ENCODE measurements at regions not wholly inside any gene's neighbourhood (a gene's known extent, or its start where the extent isn't known, plus 50 kb on each side); places are given as distances from the start of the nearest gene placed in this dataset.

GRCh38 chr20:10861619-10862018 is 187.8 kb upstream of the JAG1 start (continued):
- TF ChIP-seq, protein P1, sequence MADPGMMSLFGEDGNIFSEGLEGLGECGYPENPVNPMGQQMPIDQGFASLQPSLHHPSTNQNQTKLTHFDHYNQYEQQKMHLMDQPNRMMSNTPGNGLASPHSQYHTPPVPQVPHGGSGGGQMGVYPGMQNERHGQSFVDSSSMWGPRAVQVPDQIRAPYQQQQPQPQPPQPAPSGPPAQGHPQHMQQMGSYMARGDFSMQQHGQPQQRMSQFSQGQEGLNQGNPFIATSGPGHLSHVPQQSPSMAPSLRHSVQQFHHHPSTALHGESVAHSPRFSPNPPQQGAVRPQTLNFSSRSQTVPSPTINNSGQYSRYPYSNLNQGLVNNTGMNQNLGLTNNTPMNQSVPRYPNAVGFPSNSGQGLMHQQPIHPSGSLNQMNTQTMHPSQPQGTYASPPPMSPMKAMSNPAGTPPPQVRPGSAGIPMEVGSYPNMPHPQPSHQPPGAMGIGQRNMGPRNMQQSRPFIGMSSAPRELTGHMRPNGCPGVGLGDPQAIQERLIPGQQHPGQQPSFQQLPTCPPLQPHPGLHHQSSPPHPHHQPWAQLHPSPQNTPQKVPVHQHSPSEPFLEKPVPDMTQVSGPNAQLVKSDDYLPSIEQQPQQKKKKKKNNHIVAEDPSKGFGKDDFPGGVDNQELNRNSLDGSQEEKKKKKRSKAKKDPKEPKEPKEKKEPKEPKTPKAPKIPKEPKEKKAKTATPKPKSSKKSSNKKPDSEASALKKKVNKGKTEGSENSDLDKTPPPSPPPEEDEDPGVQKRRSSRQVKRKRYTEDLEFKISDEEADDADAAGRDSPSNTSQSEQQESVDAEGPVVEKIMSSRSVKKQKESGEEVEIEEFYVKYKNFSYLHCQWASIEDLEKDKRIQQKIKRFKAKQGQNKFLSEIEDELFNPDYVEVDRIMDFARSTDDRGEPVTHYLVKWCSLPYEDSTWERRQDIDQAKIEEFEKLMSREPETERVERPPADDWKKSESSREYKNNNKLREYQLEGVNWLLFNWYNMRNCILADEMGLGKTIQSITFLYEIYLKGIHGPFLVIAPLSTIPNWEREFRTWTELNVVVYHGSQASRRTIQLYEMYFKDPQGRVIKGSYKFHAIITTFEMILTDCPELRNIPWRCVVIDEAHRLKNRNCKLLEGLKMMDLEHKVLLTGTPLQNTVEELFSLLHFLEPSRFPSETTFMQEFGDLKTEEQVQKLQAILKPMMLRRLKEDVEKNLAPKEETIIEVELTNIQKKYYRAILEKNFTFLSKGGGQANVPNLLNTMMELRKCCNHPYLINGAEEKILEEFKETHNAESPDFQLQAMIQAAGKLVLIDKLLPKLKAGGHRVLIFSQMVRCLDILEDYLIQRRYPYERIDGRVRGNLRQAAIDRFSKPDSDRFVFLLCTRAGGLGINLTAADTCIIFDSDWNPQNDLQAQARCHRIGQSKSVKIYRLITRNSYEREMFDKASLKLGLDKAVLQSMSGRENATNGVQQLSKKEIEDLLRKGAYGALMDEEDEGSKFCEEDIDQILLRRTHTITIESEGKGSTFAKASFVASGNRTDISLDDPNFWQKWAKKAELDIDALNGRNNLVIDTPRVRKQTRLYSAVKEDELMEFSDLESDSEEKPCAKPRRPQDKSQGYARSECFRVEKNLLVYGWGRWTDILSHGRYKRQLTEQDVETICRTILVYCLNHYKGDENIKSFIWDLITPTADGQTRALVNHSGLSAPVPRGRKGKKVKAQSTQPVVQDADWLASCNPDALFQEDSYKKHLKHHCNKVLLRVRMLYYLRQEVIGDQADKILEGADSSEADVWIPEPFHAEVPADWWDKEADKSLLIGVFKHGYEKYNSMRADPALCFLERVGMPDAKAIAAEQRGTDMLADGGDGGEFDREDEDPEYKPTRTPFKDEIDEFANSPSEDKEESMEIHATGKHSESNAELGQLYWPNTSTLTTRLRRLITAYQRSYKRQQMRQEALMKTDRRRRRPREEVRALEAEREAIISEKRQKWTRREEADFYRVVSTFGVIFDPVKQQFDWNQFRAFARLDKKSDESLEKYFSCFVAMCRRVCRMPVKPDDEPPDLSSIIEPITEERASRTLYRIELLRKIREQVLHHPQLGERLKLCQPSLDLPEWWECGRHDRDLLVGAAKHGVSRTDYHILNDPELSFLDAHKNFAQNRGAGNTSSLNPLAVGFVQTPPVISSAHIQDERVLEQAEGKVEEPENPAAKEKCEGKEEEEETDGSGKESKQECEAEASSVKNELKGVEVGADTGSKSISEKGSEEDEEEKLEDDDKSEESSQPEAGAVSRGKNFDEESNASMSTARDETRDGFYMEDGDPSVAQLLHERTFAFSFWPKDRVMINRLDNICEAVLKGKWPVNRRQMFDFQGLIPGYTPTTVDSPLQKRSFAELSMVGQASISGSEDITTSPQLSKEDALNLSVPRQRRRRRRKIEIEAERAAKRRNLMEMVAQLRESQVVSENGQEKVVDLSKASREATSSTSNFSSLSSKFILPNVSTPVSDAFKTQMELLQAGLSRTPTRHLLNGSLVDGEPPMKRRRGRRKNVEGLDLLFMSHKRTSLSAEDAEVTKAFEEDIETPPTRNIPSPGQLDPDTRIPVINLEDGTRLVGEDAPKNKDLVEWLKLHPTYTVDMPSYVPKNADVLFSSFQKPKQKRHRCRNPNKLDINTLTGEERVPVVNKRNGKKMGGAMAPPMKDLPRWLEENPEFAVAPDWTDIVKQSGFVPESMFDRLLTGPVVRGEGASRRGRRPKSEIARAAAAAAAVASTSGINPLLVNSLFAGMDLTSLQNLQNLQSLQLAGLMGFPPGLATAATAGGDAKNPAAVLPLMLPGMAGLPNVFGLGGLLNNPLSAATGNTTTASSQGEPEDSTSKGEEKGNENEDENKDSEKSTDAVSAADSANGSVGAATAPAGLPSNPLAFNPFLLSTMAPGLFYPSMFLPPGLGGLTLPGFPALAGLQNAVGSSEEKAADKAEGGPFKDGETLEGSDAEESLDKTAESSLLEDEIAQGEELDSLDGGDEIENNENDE (IDR thresholded peaks at IDR 0.05; ENCODE audit: insufficient replicate concordance, low read length), result no peak
- no peak for TF ChIP-seq POU5F1 (IDR thresholded peaks at IDR 0.05; ENCODE audit: low read depth, low read length)
- TF ChIP-seq RNF2 (IDR thresholded peaks at IDR 0.05; ENCODE audit: borderline replicate concordance, low read depth, low read length, missing control alignments, poor library complexity, severe bottlenecking), result no peak
- no peak for TF ChIP-seq NANOG (IDR thresholded peaks at IDR 0.05; ENCODE audit: insufficient read depth, low read depth, low read length, poor library complexity, severe bottlenecking)
- TF ChIP-seq HDAC6 (IDR thresholded peaks at IDR 0.05; ENCODE audit: low read depth, low read length), result no peak
- no peak for TF ChIP-seq EP300 (IDR thresholded peaks at IDR 0.05; ENCODE audit: borderline replicate concordance in 1 of 2, low read depth in 2 of 2, low read length in 2 of 2)
- no peak for TF ChIP-seq SAP30 (IDR thresholded peaks at IDR 0.05; ENCODE audit: insufficient read depth, insufficient replicate concordance, low read length)
- no peak for TF ChIP-seq ZNF274 (IDR thresholded peaks at IDR 0.05; ENCODE audit: borderline replicate concordance, extremely low read depth, low read length)

All from H1 (cell line).